ENCODE measurements at regions not wholly inside any gene's neighbourhood (a gene's known extent, or its start where the extent isn't known, plus 50 kb on each side); places are given as distances from the start of the nearest gene placed in this dataset.

GRCh38 chr11:24386546-24387397 lies 110.1 kb upstream of the LUZP2 start:
- ChIA-PET POLR2A (ENCODE audit: low non-redundant PET) (no interaction called here), CTCF (interaction anchor here (0.6 to 1.3 kb wide), 8 partner anchors 15 to 1263 kb away, joined by 3 to 4 read pairs (median 3); no protein-coding TSS in a partner anchor)
- TF ChIP-seq, protein P1, sequence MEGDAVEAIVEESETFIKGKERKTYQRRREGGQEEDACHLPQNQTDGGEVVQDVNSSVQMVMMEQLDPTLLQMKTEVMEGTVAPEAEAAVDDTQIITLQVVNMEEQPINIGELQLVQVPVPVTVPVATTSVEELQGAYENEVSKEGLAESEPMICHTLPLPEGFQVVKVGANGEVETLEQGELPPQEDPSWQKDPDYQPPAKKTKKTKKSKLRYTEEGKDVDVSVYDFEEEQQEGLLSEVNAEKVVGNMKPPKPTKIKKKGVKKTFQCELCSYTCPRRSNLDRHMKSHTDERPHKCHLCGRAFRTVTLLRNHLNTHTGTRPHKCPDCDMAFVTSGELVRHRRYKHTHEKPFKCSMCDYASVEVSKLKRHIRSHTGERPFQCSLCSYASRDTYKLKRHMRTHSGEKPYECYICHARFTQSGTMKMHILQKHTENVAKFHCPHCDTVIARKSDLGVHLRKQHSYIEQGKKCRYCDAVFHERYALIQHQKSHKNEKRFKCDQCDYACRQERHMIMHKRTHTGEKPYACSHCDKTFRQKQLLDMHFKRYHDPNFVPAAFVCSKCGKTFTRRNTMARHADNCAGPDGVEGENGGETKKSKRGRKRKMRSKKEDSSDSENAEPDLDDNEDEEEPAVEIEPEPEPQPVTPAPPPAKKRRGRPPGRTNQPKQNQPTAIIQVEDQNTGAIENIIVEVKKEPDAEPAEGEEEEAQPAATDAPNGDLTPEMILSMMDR (conservative IDR thresholded peaks at IDR 0.05; ENCODE audit: low read depth), result no peak; the same call in 1 of the 2 replicates
- peak; percentile 3 for DNase-seq (ENCODE audit: low spot score)
- H3K27ac ChIP-seq, result no peak overlapping the region

DNA sequence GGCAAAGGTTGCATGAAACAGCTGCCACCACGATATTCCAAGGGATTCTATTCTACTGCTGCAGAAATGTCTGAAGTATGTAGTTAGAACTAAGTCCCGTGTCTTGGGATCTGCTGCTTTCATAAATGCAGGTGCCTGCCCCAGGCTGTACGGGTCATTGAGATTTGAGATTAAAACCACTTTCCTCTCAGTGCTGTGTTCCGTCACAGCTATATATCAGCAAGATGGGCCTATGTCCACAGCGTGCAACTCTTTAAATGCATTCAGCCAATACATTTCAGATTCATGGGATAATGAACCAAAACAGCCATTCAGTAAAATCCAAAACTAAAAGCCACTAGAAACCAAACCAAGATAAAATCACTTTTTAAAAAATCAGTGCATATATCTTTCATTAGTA lies 107.3 kb upstream of the LUZP2 start:
- ChIA-PET CTCF (no interaction called here), POLR2A (ENCODE audit: low non-redundant PET) (no interaction called here)
- DNase-seq (ENCODE audit: low spot score), result no peak
- no peak overlapping the region for H3K27ac ChIP-seq
- TF ChIP-seq, protein P1 (conservative IDR thresholded peaks at IDR 0.05; ENCODE audit: low read depth), result no peak

DNA sequence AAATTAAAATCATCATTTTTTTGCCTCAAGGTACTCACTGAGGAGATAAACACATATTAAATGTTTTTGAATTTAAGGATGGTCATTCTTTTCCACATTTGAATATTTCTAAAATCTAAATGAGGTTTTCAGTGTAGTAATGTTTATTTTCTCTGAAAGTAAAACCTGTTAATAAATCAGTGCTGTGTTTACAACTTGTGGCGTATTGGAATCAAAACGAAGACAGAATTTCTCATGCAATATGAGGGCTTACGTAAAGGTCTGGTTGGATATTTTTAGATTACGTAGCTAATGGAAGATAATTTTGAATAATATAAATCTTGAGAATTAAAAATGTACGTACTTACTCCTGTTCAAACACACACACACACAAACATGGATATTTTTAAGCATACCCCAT lies 106.8 kb upstream of the LUZP2 start:
- ChIA-PET POLR2A (ENCODE audit: low non-redundant PET) (no interaction called here), CTCF (no interaction called here)
- TF ChIP-seq, protein P1 (conservative IDR thresholded peaks at IDR 0.05; ENCODE audit: low read depth), result no peak
- no peak overlapping the region for H3K27ac ChIP-seq
- no peak for DNase-seq (ENCODE audit: low spot score)

DNA sequence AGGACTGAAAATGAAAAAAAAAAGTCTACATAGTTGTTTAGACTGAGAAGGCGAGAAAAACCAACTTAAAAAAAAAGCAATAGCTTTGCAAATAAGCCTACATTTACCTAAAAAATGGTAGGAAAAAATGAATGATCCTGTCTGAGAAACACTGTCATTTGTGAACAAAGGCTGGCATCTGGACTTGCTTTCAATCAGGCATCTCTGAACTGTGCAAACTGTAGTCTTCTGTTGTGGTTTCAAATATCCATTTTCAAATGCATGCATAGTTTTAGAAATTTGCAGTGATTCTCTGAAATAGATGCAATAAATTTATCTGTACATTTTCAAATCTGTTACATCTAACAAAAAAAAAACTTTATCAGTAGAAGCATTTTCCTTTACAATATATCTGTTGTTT lies 106.1 kb upstream of the LUZP2 start:
- ChIA-PET POLR2A (ENCODE audit: low non-redundant PET) (no interaction called here), CTCF (no interaction called here)
- DNase-seq (ENCODE audit: low spot score), result no peak
- H3K27ac ChIP-seq, result no peak overlapping the region
- TF ChIP-seq, protein P1 (conservative IDR thresholded peaks at IDR 0.05; ENCODE audit: low read depth), result no peak

DNA sequence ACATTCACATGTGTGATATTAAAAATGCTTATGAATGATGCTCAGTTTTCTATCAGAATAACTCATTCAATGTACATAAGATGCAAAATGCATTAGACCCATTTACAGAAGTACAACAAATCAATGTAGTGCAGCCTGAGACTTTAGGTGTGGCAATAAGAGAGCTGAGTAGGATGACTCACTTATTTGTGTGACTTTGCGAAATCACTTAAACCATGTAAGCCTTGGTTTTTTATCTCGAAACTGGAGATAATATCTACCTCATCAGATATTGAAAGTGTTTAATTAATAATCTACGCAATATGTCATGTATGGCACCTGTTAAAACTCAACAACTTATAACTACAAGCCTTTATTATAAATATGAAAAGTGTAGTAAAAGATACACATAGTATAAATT lies 105.7 kb upstream of the LUZP2 start:
- peak; percentile 55 for DNase-seq (ENCODE audit: low spot score)
- ChIA-PET CTCF (no interaction called here), POLR2A (ENCODE audit: low non-redundant PET) (no interaction called here)
- no peak overlapping the region for H3K27ac ChIP-seq
- TF ChIP-seq, protein P1 (conservative IDR thresholded peaks at IDR 0.05; ENCODE audit: low read depth), result no peak

DNA sequence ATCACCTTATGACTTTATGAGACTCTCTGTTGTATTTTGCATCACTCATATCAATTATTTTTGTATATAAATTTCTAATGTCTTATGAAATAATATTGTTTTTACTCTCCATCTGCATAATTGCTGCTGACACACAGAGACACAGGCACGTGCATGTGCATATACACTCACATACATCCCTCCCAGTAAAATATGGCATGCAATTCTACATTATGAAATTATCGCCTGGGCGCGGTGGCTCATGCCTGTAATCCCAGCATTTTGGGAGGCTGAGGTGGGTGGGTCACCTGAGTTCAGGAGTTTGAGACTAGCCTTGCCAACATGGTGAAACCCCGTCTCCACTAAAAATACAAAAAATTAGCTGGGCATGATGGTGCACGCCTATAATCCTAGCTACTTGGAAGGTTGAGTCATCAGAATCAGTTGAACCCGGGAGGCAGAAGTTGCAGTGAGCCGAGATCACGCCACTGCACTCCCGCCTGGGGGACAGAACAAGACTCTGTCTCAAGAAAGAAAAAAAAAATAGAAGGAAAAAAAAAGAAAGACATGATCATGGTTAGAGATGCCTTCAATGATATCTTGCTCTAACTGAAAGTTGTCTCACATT lies 96.7 kb upstream of the LUZP2 start:
- H3K27ac ChIP-seq, result no peak overlapping the region
- ChIA-PET POLR2A (ENCODE audit: low non-redundant PET) (no interaction called here), CTCF (no interaction called here)
- DNase-seq (ENCODE audit: low spot score), result no peak
- TF ChIP-seq, protein P1 (conservative IDR thresholded peaks at IDR 0.05; ENCODE audit: low read depth), result no peak

All from RWPE1 (cell line).